HL-60 (cell line): ENCODE measurements at regions not wholly inside any gene's neighbourhood (a gene's known extent, or its start where the extent isn't known, plus 50 kb on each side); places are given as distances from the start of the nearest gene placed in this dataset.

Experiments used
- DNase-seq, 2 experiments: peaks; one replicate each; pipeline ENCODE4 v3.0.0-alpha.2; 2010 to 2020; ENCODE audit warnings: low read depth in 1 of 2, low spot score in 1 of 2
- H3K27ac ChIP-seq: fragments of 250-450 bp; sonication (Bioruptor Pico); replicated peaks from 2 replicates; pipeline ENCODE4 v1.5.1; 2020; ENCODE audit warnings: mild to moderate bottlenecking, moderate library complexity
- H3K27me3 ChIP-seq: fragments of 250-450 bp; sonication (Bioruptor Pico); 2 replicates; pipeline ENCODE4 v1.5.1; 2021; ENCODE audit warnings: mild to moderate bottlenecking, moderate library complexity; ENCODE audit not compliant: insufficient read depth, poor library complexity, severe bottlenecking
- H3K4me3 ChIP-seq: replicated peaks from 2 replicates; pipeline ENCODE4 v1.5.1; 2011; ENCODE audit warnings: mild to moderate bottlenecking, control low read depth, low read length; ENCODE audit not compliant: insufficient read depth
- CTCF ChIP-seq: IDR thresholded peaks from one replicate; pipeline ENCODE4 v1.5.1; 2011; ENCODE audit warnings: low read length, control low read depth, inconsistent platforms; ENCODE audit not compliant: insufficient read depth
- GABPA ChIP-seq: IDR thresholded peaks from 2 replicates; pipeline ENCODE4 v1.6.1; 2012; ENCODE audit warnings: low read depth
- POLR2AphosphoS5 ChIP-seq: IDR thresholded peaks from 2 replicates; pipeline ENCODE4 v1.6.1; 2012; ENCODE audit warnings: low read depth
- REST ChIP-seq: IDR thresholded peaks from 2 replicates; pipeline ENCODE4 v1.6.1; 2012; ENCODE audit warnings: low read depth; ENCODE audit not compliant: insufficient replicate concordance
- SPI1 ChIP-seq: IDR thresholded peaks from 2 replicates; pipeline ENCODE4 v1.6.1; 2012; ENCODE audit warnings: low read depth, mild to moderate bottlenecking, borderline replicate concordance

GRCh38 chr2:378364-378763 is 90.5 kb upstream of the ALKAL2 start:
- no peak for DNase-seq
- Histone ChIP-seq H3K4me3 (no peak overlapping the region), H3K27ac (no peak overlapping the region), H3K27me3 (no peaks in the 10 kb centered on the region)
- no peak for TF ChIP-seq SPI1
- no peak for TF ChIP-seq CTCF
- TF ChIP-seq GABPA, result no peak
- no peak for TF ChIP-seq POLR2AphosphoS5
- no peak for TF ChIP-seq REST

- TF ChIP-seq POLR2AphosphoS5 (no peak), CTCF (no peak), SPI1 (no peak), REST (no peak), GABPA (no peak)
- no peak for DNase-seq
- Histone ChIP-seq H3K27me3 (no peaks in the 10 kb centered on the region), H3K27ac (no peak overlapping the region), H3K4me3 (no peak overlapping the region)
Observed at GRCh38 chr2:377414-377813, 89.5 kb upstream of the ALKAL2 start.

- DNase-seq, result no peak
Observed at GRCh38 chr2:375956-376307, 88.0 kb upstream of the ALKAL2 start.

More at GRCh38 chr2:375956-376307, 88.0 kb upstream of the ALKAL2 start:
- TF ChIP-seq GABPA, result no peak
- no peak for TF ChIP-seq CTCF
- no peak for TF ChIP-seq SPI1
- no peak for TF ChIP-seq REST
- no peak for TF ChIP-seq POLR2AphosphoS5
- Histone ChIP-seq H3K27ac (no peak overlapping the region), H3K4me3 (no peak overlapping the region), H3K27me3 (no peaks in the 10 kb centered on the region)
